SK-N-SH (cell line): ENCODE measurements at regions not wholly inside any gene's neighbourhood (a gene's known extent, or its start where the extent isn't known, plus 50 kb on each side); places are given as distances from the start of the nearest gene placed in this dataset.

Source experiments
- CTCF ChIA-PET: fragments of 300-600, 350-600 bp; formaldehyde crosslinking; extraction: SDS; loops from one replicate; lab custom pipeline; 2021; lab: Yijun Ruan, JAX
- POLR2A ChIA-PET: fragments of 350-600 bp; sonication (Branson Sonifier 250); formaldehyde crosslinking; extraction: SDS; loops from one replicate; lab custom pipeline; 2020; ENCODE audit warnings: antibody characterized with exemption, inconsistent platforms; lab: Yijun Ruan, JAX
- DNase-seq: peaks from one replicate; pipeline ENCODE4 v3.0.0; 2012
- H2AFZ ChIP-seq: fragments of 200-600 bp; sonication (generic); 2 replicates; pipeline ENCODE4 v1.8.1; 2016; ENCODE audit warnings: antibody characterized with exemption, mild to moderate bottlenecking, low read depth
- H3F3A ChIP-seq: fragments of 200-600 bp; sonication (generic); replicated peaks from 2 replicates; pipeline ENCODE3; 2016; ENCODE audit warnings: antibody characterized with exemption, mild to moderate bottlenecking; ENCODE audit not compliant: insufficient read depth
- H3K27ac ChIP-seq, 2 experiments: fragments of 200-500 bp in 1 of 2; fragments of 200-600 bp in 1 of 2; sonication (Bioruptor generic) in 1 of 2; sonication (generic), shearing (Covaris generic) in 1 of 2; 2 replicates each; pipeline versions ENCODE4 v1.5.1 to v1.6.1; 2014 to 2016; ENCODE audit warnings: low read depth in 2 of 2, inconsistent platforms in 1 of 2, low read length in 1 of 2, mild to moderate bottlenecking in 1 of 2, mixed read lengths in 1 of 2
- H3K27me3 ChIP-seq: fragments of 200-600 bp; sonication (generic), shearing (Covaris generic); 2 replicates; pipeline ENCODE4 v1.6.1; 2016; ENCODE audit warnings: mixed run types; ENCODE audit not compliant: insufficient read depth
- H3K36me3 ChIP-seq, 2 experiments: fragments of 200-500 bp in 1 of 2; fragments of 200-600 bp in 1 of 2; sonication (Bioruptor generic) in 1 of 2; sonication (generic) in 1 of 2; replicated peaks in 1 of 2; 2 replicates each; pipeline versions ENCODE3 to v1.5.1; 2014 to 2016; ENCODE audit warnings: low read length in 1 of 2, mild to moderate bottlenecking in 1 of 2; ENCODE audit not compliant: insufficient read depth in 2 of 2, control insufficient read depth in 1 of 2
- H3K4me1 ChIP-seq, 2 experiments: fragments of 200-500 bp in 1 of 2; fragments of 200-600 bp in 1 of 2; sonication (Bioruptor generic) in 1 of 2; sonication (generic), shearing (Covaris generic) in 1 of 2; 2 replicates each; pipeline versions ENCODE4 v1.5.1 to v1.6.1; 2014 to 2016; ENCODE audit warnings: low read depth in 1 of 2, low read length in 1 of 2, mixed run types in 1 of 2; ENCODE audit not compliant: insufficient read depth in 2 of 2, control insufficient read depth in 1 of 2
- H3K4me2 ChIP-seq: fragments of 200-600 bp; sonication (generic), shearing (Covaris generic); 2 replicates; pipeline ENCODE4 v1.6.1; 2017; ENCODE audit warnings: mixed run types
- H3K4me3 ChIP-seq, 2 experiments: fragments of 200-500 bp in 1 of 2; fragments of 200-600 bp in 1 of 2; sonication (Bioruptor generic) in 1 of 2; sonication (generic), shearing (Covaris generic) in 1 of 2; 2 replicates each; pipeline versions ENCODE4 v1.5.1 to v1.8.1; 2014 to 2016; ENCODE audit warnings: low read depth in 2 of 2, inconsistent platforms in 1 of 2, low read length in 1 of 2, mild to moderate bottlenecking in 1 of 2, mixed read lengths in 1 of 2, moderate library complexity in 1 of 2
- H3K79me2 ChIP-seq: fragments of 200-600 bp; sonication (generic); 2 replicates; pipeline ENCODE4 v1.8.1; 2017; ENCODE audit warnings: mild to moderate bottlenecking; ENCODE audit not compliant: insufficient read depth
- H3K9ac ChIP-seq: fragments of 200-600 bp; sonication (generic); 2 replicates; pipeline ENCODE4 v1.6.1; 2017; ENCODE audit warnings: mixed run types
- H3K9me2 ChIP-seq: fragments of 200-600 bp; sonication (generic); 2 replicates; pipeline ENCODE4 v1.6.1; 2017; ENCODE audit warnings: mixed run types
- H3K9me3 ChIP-seq: fragments of 200-600 bp; sonication (generic); 2 replicates; pipeline ENCODE4 v1.6.1; 2017; ENCODE audit warnings: mixed run types, mild to moderate bottlenecking, moderate library complexity
- H4K20me1 ChIP-seq: fragments of 200-600 bp; sonication (generic); 2 replicates; pipeline ENCODE4 v1.6.1; 2017; ENCODE audit warnings: mild to moderate bottlenecking, mixed run types; ENCODE audit not compliant: insufficient read depth
- CHD2 ChIP-seq: fragments of 150-350 bp; IDR thresholded peaks from 2 replicates; pipeline ENCODE4 v1.6.1; 2018; ENCODE audit warnings: low read length; ENCODE audit not compliant: partially characterized antibody
- EP300 ChIP-seq, 2 experiments: IDR thresholded peaks; 2 replicates each; pipeline versions ENCODE4 v1.4.0 to v1.6.1; 2012; ENCODE audit warnings: borderline replicate concordance in 1 of 2, low read depth in 1 of 2, low read length in 1 of 2
- EZH2phosphoT487 ChIP-seq: fragments of 200-600 bp; sonication (generic); IDR thresholded peaks from 2 replicates; pipeline ENCODE4 v1.6.1; 2017; ENCODE audit warnings: low read depth, mixed run types, mild to moderate bottlenecking, antibody characterized with exemption, moderate library complexity, borderline replicate concordance
- FOSL2 ChIP-seq: IDR thresholded peaks from 2 replicates; pipeline ENCODE4 v1.4.0; 2012; ENCODE audit warnings: low read depth, mild to moderate bottlenecking, moderate library complexity, borderline replicate concordance
- FOXJ3 ChIP-seq: sonication (generic); formaldehyde crosslinking; IDR thresholded peaks from 2 replicates; pipeline ENCODE4 v1.5.1; 2020; ENCODE audit warnings: mild to moderate bottlenecking, missing genetic modification reagents
- GABPA ChIP-seq: IDR thresholded peaks from 2 replicates; pipeline ENCODE4 v1.4.0; 2012; ENCODE audit warnings: low read depth, mild to moderate bottlenecking
- GATA2 ChIP-seq: sonication (generic); formaldehyde crosslinking; IDR thresholded peaks from 2 replicates; pipeline ENCODE4 v1.5.0; 2020; ENCODE audit warnings: mild to moderate bottlenecking, missing genetic modification reagents
- MAX ChIP-seq: IDR thresholded peaks from 2 replicates; pipeline ENCODE4 v1.4.0; 2012; ENCODE audit warnings: low read depth
- MEF2A ChIP-seq: IDR thresholded peaks from 2 replicates; pipeline ENCODE4 v1.4.0; 2012; ENCODE audit warnings: low read depth, borderline replicate concordance
- MXI1 ChIP-seq: IDR thresholded peaks from 2 replicates; pipeline ENCODE4 v1.6.1; 2012; ENCODE audit warnings: mild to moderate bottlenecking, low read depth, low read length, improper control_type of control experiment
- NRF1 ChIP-seq: IDR thresholded peaks from 2 replicates; pipeline ENCODE4 v1.6.1; 2012; ENCODE audit warnings: low read depth, mild to moderate bottlenecking, low read length
- POLR2AphosphoS5 ChIP-seq: IDR thresholded peaks from 2 replicates; pipeline ENCODE4 v1.6.1; 2012; ENCODE audit warnings: low read depth, low read length
- RAD21 ChIP-seq: IDR thresholded peaks from 2 replicates; pipeline ENCODE4 v1.6.1; 2012; ENCODE audit warnings: mild to moderate bottlenecking, low read length
- RCOR1 ChIP-seq: fragments of 150-350 bp; IDR thresholded peaks from 2 replicates; pipeline ENCODE4 v1.6.1; 2017; ENCODE audit warnings: antibody characterized with exemption, low read length
- RXRA ChIP-seq: IDR thresholded peaks from 2 replicates; pipeline ENCODE4 v1.4.0; 2012; ENCODE audit warnings: low read depth, mild to moderate bottlenecking, borderline replicate concordance
- ZBTB33 ChIP-seq: IDR thresholded peaks from 2 replicates; pipeline ENCODE4 v1.4.0; 2012; ENCODE audit warnings: low read depth, borderline replicate concordance
- WGBS: methylation state at CpG from one replicate; pipeline ENCODE4 v1.1.6; 2017; ENCODE audit warnings: low lambda C conversion rate; 5-methylcytosine and 5-hydroxymethylcytosine counted together
- TF ChIP-seq, protein P1 (sequence below): IDR thresholded peaks from 2 replicates; pipeline ENCODE4; 2012

- ChIA-PET CTCF (no interaction called here), POLR2A (no interaction called here)
- Histone ChIP-seq H3K27me3 (no peaks in the 10 kb centered on the region), H3K9me3 (no peaks in the 10 kb centered on the region), H4K20me1 (no peaks in the 10 kb centered on the region), H3K9me2 (no peaks in the 10 kb centered on the region), H3K4me3 (no peak overlapping the region), H2AFZ (no peak overlapping the region)
- WGBS = 90% methylated on average over 4 of the region's 4 CpGs
- TF ChIP-seq RXRA (no peak), MEF2A (no peak), NRF1 (no peak), GABPA (no peak), ZBTB33 (no peak), EZH2phosphoT487 (no peak), CHD2 (no peak), FOXJ3 (CRISPR knock-in tag) (no peak), MXI1 (no peak), POLR2AphosphoS5 (no peak), RAD21 (no peak), MAX (no peak), GATA2 (CRISPR knock-in tag) (no peak), RCOR1 (no peak), EP300 (IDR thresholded peaks at IDR 0.05; ENCODE audit: borderline replicate concordance in 1 of 2, low read depth in 1 of 2, low read length in 1 of 2) (no peak), FOSL2 (no peak)
- TF ChIP-seq, protein P1, sequence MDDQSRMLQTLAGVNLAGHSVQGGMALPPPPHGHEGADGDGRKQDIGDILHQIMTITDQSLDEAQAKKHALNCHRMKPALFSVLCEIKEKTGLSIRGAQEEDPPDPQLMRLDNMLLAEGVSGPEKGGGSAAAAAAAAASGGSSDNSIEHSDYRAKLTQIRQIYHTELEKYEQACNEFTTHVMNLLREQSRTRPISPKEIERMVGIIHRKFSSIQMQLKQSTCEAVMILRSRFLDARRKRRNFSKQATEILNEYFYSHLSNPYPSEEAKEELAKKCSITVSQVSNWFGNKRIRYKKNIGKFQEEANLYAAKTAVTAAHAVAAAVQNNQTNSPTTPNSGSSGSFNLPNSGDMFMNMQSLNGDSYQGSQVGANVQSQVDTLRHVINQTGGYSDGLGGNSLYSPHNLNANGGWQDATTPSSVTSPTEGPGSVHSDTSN = no peak
- TF ChIP-seq, all 33 proteins: peak for 0
- Histone ChIP-seq H3K4me1 (no peaks in the 10 kb centered on the region), H3F3A (no peaks in the 10 kb centered on the region), H3K27ac (no peak overlapping the region), H3K36me3 (no peaks in the 10 kb centered on the region), H3K9ac (no peak overlapping the region), H3K79me2 (no peaks in the 10 kb centered on the region), H3K4me2 (no peak overlapping the region)
- no peak for DNase-seq
Observed at GRCh38 chr2:19102696-19103423, 255.6 kb downstream of the OSR1 start.
